ENCODE measurements at regions not wholly inside any gene's neighbourhood (a gene's known extent, or its start where the extent isn't known, plus 50 kb on each side); places are given as distances from the start of the nearest gene placed in this dataset.

- TF ChIP-seq ZNF514 (tag by site-specific recombination; IDR thresholded peaks at IDR 0.05) (no peak), ZNF792 (tag by site-specific recombination; IDR thresholded peaks at IDR 0.05) (no peak), ZSCAN16 (tag by site-specific recombination; IDR thresholded peaks at IDR 0.05) (no peak), CTCF (tag by site-specific recombination; IDR thresholded peaks at IDR 0.05) (no peak), ELK4 (IDR thresholded peaks at IDR 0.05; ENCODE audit: borderline replicate concordance, low read depth, low read length) (no peak), ZBTB21 (tag by site-specific recombination; IDR thresholded peaks at IDR 0.05) (no peak), YY1 (tag by site-specific recombination; IDR thresholded peaks at IDR 0.05) (no peak), ZNF561 (tag by site-specific recombination; IDR thresholded peaks at IDR 0.05; ENCODE audit: borderline replicate concordance) (no peak), HOXD13 (CRISPR knock-in tag; IDR thresholded peaks at IDR 0.05; ENCODE audit: borderline replicate concordance) (no peak), RBAK (tag by site-specific recombination; IDR thresholded peaks at IDR 0.05) (no peak), HOXA7 (CRISPR knock-in tag; IDR thresholded peaks at IDR 0.05; ENCODE audit: borderline replicate concordance) (no peak), ZBTB11 (tag by site-specific recombination; conservative IDR thresholded peaks at IDR 0.05; ENCODE audit: low read depth) (no peak)
Measured at GRCh38 chr2:122960759-122961641, 1064.1 kb upstream of the CNTNAP5 start.
